Fibroblast of lung (primary cell): ENCODE measurements at regions not wholly inside any gene's neighbourhood (a gene's known extent, or its start where the extent isn't known, plus 50 kb on each side); places are given as distances from the start of the nearest gene placed in this dataset.

Experiments
- DNase-seq, 2 donors: peaks; one replicate each; pipeline versions ENCODE4 v3.0.0 to v3.0.0-alpha.2; 2010; ENCODE audit warnings: low read depth in 2 of 2
- H2AFZ ChIP-seq: 2 replicates; pipeline ENCODE4 v1.5.1; 2012; ENCODE audit warnings: low read length, control low read depth, inconsistent platforms
- H3K27ac ChIP-seq: 2 replicates; pipeline ENCODE4 v1.5.1; 2011; ENCODE audit warnings: low read length, control low read depth; ENCODE audit not compliant: insufficient read depth
- H3K27me3 ChIP-seq: 2 replicates; pipeline ENCODE4 v1.5.1; 2011; ENCODE audit warnings: mild to moderate bottlenecking, low read length; ENCODE audit not compliant: control insufficient read depth, insufficient read depth
- H3K36me3 ChIP-seq: 2 replicates; pipeline ENCODE4 v1.5.1; 2011; ENCODE audit warnings: low read length; ENCODE audit not compliant: control insufficient read depth, insufficient read depth
- H3K4me1 ChIP-seq: 2 replicates; pipeline ENCODE4 v1.5.1; 2011; ENCODE audit warnings: low read length; ENCODE audit not compliant: control insufficient read depth, insufficient read depth; ENCODE audit errors: extremely low read depth
- H3K4me2 ChIP-seq: 2 replicates; pipeline ENCODE4 v1.5.1; 2011; ENCODE audit warnings: low read length, control low read depth; ENCODE audit not compliant: insufficient read depth; ENCODE audit errors: extremely low read depth
- H3K4me3 ChIP-seq, 4 experiments: fragments of 200-600 bp in 1 of 4; sonication (generic) in 1 of 4; replicated peaks in 1 of 4; 2 replicates each; pipeline ENCODE4 v1.5.1; 2011 to 2016; ENCODE audit warnings: low read length in 4 of 4, low read depth in 3 of 4, mild to moderate bottlenecking in 3 of 4, control low read depth in 2 of 4, inconsistent platforms in 1 of 4, mixed read lengths in 1 of 4; ENCODE audit not compliant: insufficient read depth in 1 of 4; ENCODE audit errors: control extremely low read depth in 1 of 4
- H3K79me2 ChIP-seq: 2 replicates; pipeline ENCODE4 v1.5.1; 2012; ENCODE audit warnings: mild to moderate bottlenecking, low read length, inconsistent platforms; ENCODE audit not compliant: control insufficient read depth, insufficient read depth
- H3K9ac ChIP-seq: 2 replicates; pipeline ENCODE4 v1.5.1; 2011; ENCODE audit warnings: mild to moderate bottlenecking, low read length, control low read depth; ENCODE audit not compliant: insufficient read depth
- H3K9me3 ChIP-seq: 2 replicates; pipeline ENCODE4 v1.5.1; 2012; ENCODE audit warnings: low read depth, low read length; ENCODE audit not compliant: control insufficient read depth, insufficient read depth
- H4K20me1 ChIP-seq: 2 replicates; pipeline ENCODE4 v1.5.1; 2011; ENCODE audit warnings: low read length; ENCODE audit not compliant: control insufficient read depth, insufficient read depth; ENCODE audit errors: extremely low read depth
- CTCF ChIP-seq, 2 donors: IDR thresholded peaks in 1 of 2; conservative IDR thresholded peaks in 1 of 2; 1 replicate in 1 of 2; 2 replicates in 1 of 2; pipeline ENCODE4 v1.5.1; 2011 to 2012; ENCODE audit warnings: low read length in 2 of 2, control low read depth in 1 of 2, inconsistent platforms in 1 of 2, low read depth in 1 of 2, mild to moderate bottlenecking in 1 of 2
- EZH2 ChIP-seq: IDR thresholded peaks from 2 replicates; pipeline ENCODE4 v1.5.1; 2012; ENCODE audit warnings: low read length, control low read depth, mild to moderate bottlenecking; ENCODE audit errors: missing control alignments

GRCh38 chr20:48478370-48478769 is 349.4 kb downstream of the PREX1 start:
- no peak for TF ChIP-seq CTCF (conservative IDR thresholded peaks at IDR 0.05 in 1 of 2, IDR thresholded peaks at IDR 0.05 in 1 of 2; ENCODE audit: low read depth in 1 of 2, low read length in 2 of 2)
- TF ChIP-seq EZH2, result no peak
- Histone ChIP-seq H3K4me3 (no peak overlapping the region), H3K27me3 (peaks cover 4% of the 10 kb centered on the region), H3K4me2 (no peak overlapping the region), H2AFZ (no peak overlapping the region), H3K4me1 (no peaks in the 10 kb centered on the region), H3K9me3 (no peaks in the 10 kb centered on the region), H4K20me1 (no peaks in the 10 kb centered on the region), H3K36me3 (no peaks in the 10 kb centered on the region), H3K27ac (no peak overlapping the region), H3K79me2 (no peaks in the 10 kb centered on the region), H3K9ac (no peak overlapping the region)
- DNase-seq, result no peak

GRCh38 chr20:48476854-48477253 is 350.9 kb downstream of the PREX1 start:
- no peak for DNase-seq

GRCh38 chr20:48474022-48474421 is 353.8 kb downstream of the PREX1 start:
- H3K27ac ChIP-seq, result no peak overlapping the region
- H3K4me1 ChIP-seq, result no peaks in the 10 kb centered on the region
- no peaks in the 10 kb centered on the region for H3K9me3 ChIP-seq
- peaks cover 3% of the 10 kb centered on the region for H3K27me3 ChIP-seq
- H4K20me1 ChIP-seq, result no peaks in the 10 kb centered on the region
- no peak overlapping the region for H3K9ac ChIP-seq
- H2AFZ ChIP-seq, result no peak overlapping the region
- H3K4me3 ChIP-seq, result no peak overlapping the region
- H3K79me2 ChIP-seq, result no peaks in the 10 kb centered on the region
- no peaks in the 10 kb centered on the region for H3K36me3 ChIP-seq
- TF ChIP-seq CTCF (conservative IDR thresholded peaks at IDR 0.05 in 1 of 2, IDR thresholded peaks at IDR 0.05 in 1 of 2; ENCODE audit: low read depth in 1 of 2, low read length in 2 of 2), result no peak
- TF ChIP-seq EZH2, result no peak
- H3K4me2 ChIP-seq, result no peak overlapping the region
- no peak for DNase-seq

More at GRCh38 chr20:48476854-48477253, 350.9 kb downstream of the PREX1 start:
- no peaks in the 10 kb centered on the region for H3K36me3 ChIP-seq
- H2AFZ ChIP-seq, result no peak overlapping the region
- no peak overlapping the region for H3K4me2 ChIP-seq
- no peaks in the 10 kb centered on the region for H4K20me1 ChIP-seq
- H3K9ac ChIP-seq, result no peak overlapping the region
- no peak overlapping the region for H3K27ac ChIP-seq
- no peak for TF ChIP-seq CTCF (conservative IDR thresholded peaks at IDR 0.05 in 1 of 2, IDR thresholded peaks at IDR 0.05 in 1 of 2; ENCODE audit: low read depth in 1 of 2, low read length in 2 of 2)
- no peak for TF ChIP-seq EZH2
- no peaks in the 10 kb centered on the region for H3K9me3 ChIP-seq
- no peaks in the 10 kb centered on the region for H3K4me1 ChIP-seq
- H3K4me3 ChIP-seq, result no peak overlapping the region
- H3K79me2 ChIP-seq, result no peaks in the 10 kb centered on the region
- peaks cover 4% of the 10 kb centered on the region for H3K27me3 ChIP-seq
